Vagina (tissue), 2 donors: ENCODE measurements at regions not wholly inside any gene's neighbourhood (a gene's known extent, or its start where the extent isn't known, plus 50 kb on each side); places are given as distances from the start of the nearest gene placed in this dataset.
"Not testable (repeated sequence)": the region's sequence is repeated elsewhere in the genome, so short reads cannot be mapped to it uniquely, and the experiment has no call there.

ENCODE experiments used
- DNase-seq, 2 donors: peaks; one replicate each; pipeline ENCODE4 v3.0.0-alpha.2; 2017; ENCODE audit errors: extremely low spot score in 2 of 2
- H3K27ac ChIP-seq: fragments of 200-600 bp; sonication (generic); one replicate; pipeline ENCODE4 v1.5.1; 2019
- H3K27me3 ChIP-seq: fragments of 200-600 bp; sonication (generic); one replicate; pipeline ENCODE4 v1.5.1; 2019
- H3K36me3 ChIP-seq, 2 donors: fragments of 200-600 bp; sonication (generic); one replicate each; pipeline ENCODE4 v1.5.1; 2017 to 2019
- H3K4me1 ChIP-seq: fragments of 200-600 bp; sonication (generic); one replicate; pipeline ENCODE4 v1.5.1; 2019
- H3K4me3 ChIP-seq, 2 donors: fragments of 200-600 bp; sonication (generic); 1 replicate in 1 of 2; 2 replicates in 1 of 2; pipeline ENCODE4 v1.5.1; 2016 to 2019
- H3K9me3 ChIP-seq: fragments of 200-600 bp; sonication (generic); one replicate; pipeline ENCODE4 v1.5.1; 2019
- POLR2A ChIP-seq, 2 donors: fragments of 450-650 bp; IDR thresholded peaks; one replicate each; pipeline ENCODE4 v1.6.1; 2017; ENCODE audit warnings: antibody characterized with exemption in 2 of 2, mild to moderate bottlenecking in 2 of 2, moderate library complexity in 2 of 2
- POLR2AphosphoS5 ChIP-seq, 2 donors: sonication (generic); formaldehyde crosslinking; IDR thresholded peaks; one replicate each; pipeline ENCODE4 v1.9.0; 2017; ENCODE audit warnings: antibody characterized with exemption in 2 of 2, mild to moderate bottlenecking in 2 of 2, low read depth in 1 of 2; ENCODE audit not compliant: insufficient read depth in 1 of 2
- intact Hi-C: fragments of 100-400 bp; cut with DNase I; formaldehyde crosslinking; loops from one replicate; pipeline ENCODE4 v1.15.1; 2023
- TF ChIP-seq, protein P1 (sequence below), 3 experiments: fragments of 450-650 bp in 2 of 3; fragments of 200-600 bp in 1 of 3; sonication (generic) in 1 of 3; IDR thresholded peaks; one replicate each; pipeline ENCODE4 v1.5.1; 2017 to 2019; ENCODE audit warnings: antibody characterized with exemption in 3 of 3, mild to moderate bottlenecking in 2 of 3, moderate library complexity in 2 of 3

DNA sequence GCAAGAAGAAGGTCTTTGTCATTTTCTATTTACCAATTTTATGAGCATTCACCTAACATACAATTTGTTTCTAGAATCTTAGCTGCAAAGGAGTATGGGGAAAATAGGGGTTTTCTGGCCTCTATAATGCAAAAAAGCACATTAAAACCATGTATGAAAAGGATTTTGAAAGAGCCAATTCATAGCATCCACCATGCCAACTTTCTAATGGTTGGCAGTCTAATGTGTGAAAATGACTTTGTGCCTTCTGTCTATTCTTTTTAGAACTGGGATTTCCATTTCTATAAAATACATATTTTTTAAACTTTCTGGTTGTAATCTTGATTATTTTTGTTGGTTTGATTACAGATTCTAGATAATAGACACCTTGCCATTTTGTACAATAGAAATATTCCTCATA, 333.7 kb upstream of the CNTN6 start:
- Histone ChIP-seq H3K27me3 (no peaks in the 10 kb centered on the region), H3K4me1 (no peaks in the 10 kb centered on the region), H3K4me3 (no peak overlapping the region), H3K36me3 (no peaks in the 10 kb centered on the region), H3K9me3 (no peaks in the 10 kb centered on the region), H3K27ac (no peak overlapping the region)
- TF ChIP-seq POLR2A (IDR thresholded peaks at IDR 0.05), result no peak
- TF ChIP-seq POLR2AphosphoS5 (IDR thresholded peaks at IDR 0.05; ENCODE audit: insufficient read depth in 1 of 2, low read depth in 1 of 2), result no peak
- intact Hi-C loops, result no loop called here
- no peak for DNase-seq

DNA sequence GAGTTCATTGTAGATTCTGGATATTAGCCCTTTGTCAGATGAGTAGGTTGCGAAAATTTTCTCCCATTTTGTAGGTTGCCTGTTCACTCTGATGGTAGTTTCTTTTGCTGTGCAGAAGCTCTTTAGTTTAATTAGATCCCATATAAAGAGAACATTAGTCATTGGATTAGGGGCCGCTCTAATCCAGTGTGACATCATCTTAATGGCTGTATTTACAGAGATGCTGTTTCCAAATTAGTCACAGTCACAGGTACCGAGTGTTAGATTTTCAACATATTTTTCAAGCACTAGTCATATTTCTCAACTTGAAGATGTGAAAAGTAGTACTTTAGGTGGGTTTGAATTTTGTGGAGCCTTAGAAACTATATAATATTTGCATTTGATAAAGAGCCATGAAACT, 319.4 kb upstream of the CNTN6 start:
- H3K4me3 ChIP-seq, H3K27me3 ChIP-seq, H3K4me1 ChIP-seq, H3K9me3 ChIP-seq, intact Hi-C loops, H3K36me3 ChIP-seq, H3K27ac ChIP-seq, DNase-seq: not testable (repeated sequence)

DNA sequence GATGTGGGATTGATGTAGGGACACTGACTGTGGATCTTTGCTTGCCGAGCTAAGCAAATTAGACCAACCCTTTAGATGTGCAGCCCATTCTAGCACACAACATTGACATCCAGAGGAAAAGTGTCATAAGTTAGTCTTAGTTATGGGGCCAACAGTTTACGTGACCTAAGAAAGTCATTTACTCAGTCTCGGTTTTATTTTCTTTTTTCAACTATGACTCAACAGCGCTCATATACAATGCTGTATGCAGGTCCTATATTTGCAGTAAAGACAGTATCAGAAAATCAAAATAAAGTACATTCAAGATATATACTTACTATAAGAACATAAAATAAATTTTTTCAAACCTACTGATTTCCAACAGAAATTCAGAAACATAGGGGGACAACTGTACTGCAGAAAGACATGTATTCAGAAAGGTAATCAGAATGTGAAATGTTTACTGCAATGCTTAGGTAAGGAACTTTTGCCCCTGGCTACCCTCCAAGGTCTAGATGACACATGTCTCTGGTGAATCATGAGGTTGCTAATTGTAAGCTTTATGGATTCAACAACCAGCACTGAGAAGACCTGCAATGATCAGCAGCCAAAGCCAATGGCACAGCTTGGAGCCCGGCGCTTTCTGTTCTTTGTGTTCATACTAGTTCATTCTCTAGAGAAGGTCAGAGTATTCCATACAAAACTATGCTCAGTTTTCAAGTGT, 317.5 kb upstream of the CNTN6 start:
- TF ChIP-seq POLR2AphosphoS5 (IDR thresholded peaks at IDR 0.05; ENCODE audit: insufficient read depth in 1 of 2, low read depth in 1 of 2) (no peak), POLR2A (IDR thresholded peaks at IDR 0.05) (no peak)
- TF ChIP-seq, protein P1, sequence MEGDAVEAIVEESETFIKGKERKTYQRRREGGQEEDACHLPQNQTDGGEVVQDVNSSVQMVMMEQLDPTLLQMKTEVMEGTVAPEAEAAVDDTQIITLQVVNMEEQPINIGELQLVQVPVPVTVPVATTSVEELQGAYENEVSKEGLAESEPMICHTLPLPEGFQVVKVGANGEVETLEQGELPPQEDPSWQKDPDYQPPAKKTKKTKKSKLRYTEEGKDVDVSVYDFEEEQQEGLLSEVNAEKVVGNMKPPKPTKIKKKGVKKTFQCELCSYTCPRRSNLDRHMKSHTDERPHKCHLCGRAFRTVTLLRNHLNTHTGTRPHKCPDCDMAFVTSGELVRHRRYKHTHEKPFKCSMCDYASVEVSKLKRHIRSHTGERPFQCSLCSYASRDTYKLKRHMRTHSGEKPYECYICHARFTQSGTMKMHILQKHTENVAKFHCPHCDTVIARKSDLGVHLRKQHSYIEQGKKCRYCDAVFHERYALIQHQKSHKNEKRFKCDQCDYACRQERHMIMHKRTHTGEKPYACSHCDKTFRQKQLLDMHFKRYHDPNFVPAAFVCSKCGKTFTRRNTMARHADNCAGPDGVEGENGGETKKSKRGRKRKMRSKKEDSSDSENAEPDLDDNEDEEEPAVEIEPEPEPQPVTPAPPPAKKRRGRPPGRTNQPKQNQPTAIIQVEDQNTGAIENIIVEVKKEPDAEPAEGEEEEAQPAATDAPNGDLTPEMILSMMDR (IDR thresholded peaks at IDR 0.05), result no peak
- H3K4me3 ChIP-seq, result no peak overlapping the region
- intact Hi-C loops, result no loop called here
- no peak for DNase-seq
- no peaks in the 10 kb centered on the region for H3K9me3 ChIP-seq
- no peaks in the 10 kb centered on the region for H3K4me1 ChIP-seq
- H3K27ac ChIP-seq, result no peak overlapping the region
- no peaks in the 10 kb centered on the region for H3K36me3 ChIP-seq
- H3K27me3 ChIP-seq, result no peaks in the 10 kb centered on the region

DNA sequence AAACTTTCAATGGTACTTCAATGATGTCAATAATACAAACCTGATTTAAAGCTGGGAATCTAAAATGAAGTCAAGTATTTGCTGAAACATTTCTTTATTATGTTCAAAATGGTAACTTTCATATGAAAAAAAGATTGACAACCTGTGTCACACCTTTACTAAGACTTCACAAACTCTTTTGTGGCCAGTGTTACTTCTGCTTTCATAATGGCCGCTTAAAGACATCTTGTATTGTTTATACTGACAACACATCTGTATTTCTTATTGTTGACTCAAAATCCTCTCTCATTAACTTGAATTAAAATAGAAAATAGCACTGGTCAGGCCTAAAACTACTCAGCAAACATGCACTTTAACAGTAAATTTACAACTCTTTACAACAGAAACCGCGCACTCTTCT, 312.3 kb upstream of the CNTN6 start:
- no peak overlapping the region for H3K27ac ChIP-seq
- no peak for DNase-seq
- H3K9me3 ChIP-seq, result no peaks in the 10 kb centered on the region
- no peaks in the 10 kb centered on the region for H3K36me3 ChIP-seq
- no peaks in the 10 kb centered on the region for H3K27me3 ChIP-seq
- intact Hi-C loops, result no loop called here
- TF ChIP-seq, protein P1 (IDR thresholded peaks at IDR 0.05), result no peak
- no peak overlapping the region for H3K4me3 ChIP-seq
- no peaks in the 10 kb centered on the region for H3K4me1 ChIP-seq

DNA sequence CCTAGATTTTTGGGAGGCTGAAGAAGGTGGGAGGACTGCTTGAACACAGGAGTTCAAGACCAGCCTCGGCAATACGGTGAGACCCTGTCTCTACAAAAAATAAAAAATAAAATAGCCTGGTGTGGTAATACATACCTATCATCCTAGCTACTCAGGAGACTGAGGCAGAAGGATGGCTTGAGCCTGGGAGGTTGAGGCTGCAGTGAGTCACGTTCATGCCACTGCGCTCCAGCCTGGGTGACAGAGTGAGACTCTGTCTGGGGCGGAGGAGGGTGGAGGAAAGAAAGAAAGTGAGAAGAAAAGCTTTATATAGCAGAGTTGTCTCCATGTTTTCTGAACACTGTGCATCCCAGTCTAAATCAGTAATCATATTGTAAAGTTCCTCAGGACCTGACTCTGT, 301.4 kb upstream of the CNTN6 start:
- Histone ChIP-seq H3K4me3 (no peak overlapping the region), H3K27me3 (no peaks in the 10 kb centered on the region), H3K36me3 (no peaks in the 10 kb centered on the region), H3K9me3 (no peaks in the 10 kb centered on the region), H3K4me1 (no peaks in the 10 kb centered on the region), H3K27ac (no peak overlapping the region)
- intact Hi-C loops, result no loop called here
- DNase-seq, result no peak
- TF ChIP-seq POLR2AphosphoS5 (IDR thresholded peaks at IDR 0.05; ENCODE audit: insufficient read depth in 1 of 2, low read depth in 1 of 2) (no peak), POLR2A (IDR thresholded peaks at IDR 0.05) (no peak)
- TF ChIP-seq, protein P1 (IDR thresholded peaks at IDR 0.05), result no peak

DNA sequence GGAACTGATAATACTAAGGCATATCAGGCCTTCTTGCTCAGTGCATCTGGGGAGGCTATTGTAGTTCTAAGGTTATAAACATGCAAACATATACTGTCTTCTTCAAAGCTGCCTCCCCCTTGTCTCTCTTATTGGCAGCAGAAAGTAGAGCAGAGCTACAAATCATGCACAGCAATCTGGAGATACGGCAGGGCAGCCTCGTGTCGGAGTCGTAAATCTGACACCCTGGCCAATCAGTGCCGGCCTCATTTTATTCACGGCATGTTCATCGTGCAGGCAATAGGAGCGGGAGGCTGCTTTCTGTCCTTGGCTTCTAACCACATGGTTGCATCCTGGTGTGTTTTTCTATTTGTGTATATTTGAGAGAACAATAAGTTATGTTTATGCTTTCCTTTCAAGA, 300.2 kb upstream of the CNTN6 start:
- Histone ChIP-seq H3K9me3 (no peaks in the 10 kb centered on the region), H3K27me3 (no peaks in the 10 kb centered on the region), H3K4me3 (no peak overlapping the region), H3K27ac (no peak overlapping the region), H3K36me3 (no peaks in the 10 kb centered on the region), H3K4me1 (no peaks in the 10 kb centered on the region)
- no peak for DNase-seq
- intact Hi-C loops, result no loop called here
- TF ChIP-seq POLR2AphosphoS5 (IDR thresholded peaks at IDR 0.05; ENCODE audit: insufficient read depth in 1 of 2, low read depth in 1 of 2), result no peak
- no peak for TF ChIP-seq POLR2A (IDR thresholded peaks at IDR 0.05)
